ENCODE measurements at regions not wholly inside any gene's neighbourhood (a gene's known extent, or its start where the extent isn't known, plus 50 kb on each side); places are given as distances from the start of the nearest gene placed in this dataset.

GRCh38 chr4:92136434-92136833 lies 167.3 kb upstream of the GRID2 start:
- TF ChIP-seq CTCF (optimal IDR thresholded peaks at IDR 0.05 in 1 of 3, IDR thresholded peaks at IDR 0.05 in 1 of 3, conservative IDR thresholded peaks at IDR 0.05 in 1 of 3; ENCODE audit: extremely low read depth in 1 of 3, insufficient read depth in 2 of 3, low read length in 3 of 3), result no peak
- no peak for TF ChIP-seq EZH2 (IDR thresholded peaks at IDR 0.05; ENCODE audit: low read length)
